Heart left ventricle (tissue), 13 donors: ENCODE measurements at regions not wholly inside any gene's neighbourhood (a gene's known extent, or its start where the extent isn't known, plus 50 kb on each side); places are given as distances from the start of the nearest gene placed in this dataset.

Source experiments
- POLR2A ChIP-seq, 2 donors: fragments of 450-650 bp; IDR thresholded peaks; one replicate each; pipeline ENCODE4 v1.6.1; 2017; ENCODE audit warnings: antibody characterized with exemption in 2 of 2, mild to moderate bottlenecking in 2 of 2, moderate library complexity in 2 of 2
- TF ChIP-seq, protein P1 (sequence below), 12 donors: fragments of 200-600 bp; sonication (generic) in 4 of 12; IDR thresholded peaks; one replicate each; pipeline versions ENCODE4 v1.5.0 to v1.8.0; 2018 to 2022; ENCODE audit warnings: antibody characterized with exemption in 12 of 12, mild to moderate bottlenecking in 5 of 12
- donor health status: ischemic (EF 13 %, LVEDD 7.1; RV severe dilation, severe dysfunction).
- donor health status: DM: no; HTN: yes; CAD: no.
- donor health status: DM: no; HTN: no; CAD: no.
- donor health status: ischemic (EF 25% LVEDD 6.9; RV normal size, moderate dysfunction).
- donor health status: ischemic (EF 25% LVEDD 5.7; RV mildly dilated, moderate dysfunction).
- donor health status: ischemic (EF 35%, LVEDD 5.7; RV mildly dilated, moderate dysfunction).
- donor health status: nonischemic (EF 11% LVEDD 7.7; RV severe dilation, severe dysfunction).
- donor health status: DM: yes; HTN: yes; CAD: no.
- donor health status: PGD.
- donor health status: ischemic (EF 29% LVEDD 5.4; RV normal size, mild dysfunction).
- donor health status: nonischemic (EF 23%, LVEDD 6.1; RV moderate dilation, normal function).

DNA sequence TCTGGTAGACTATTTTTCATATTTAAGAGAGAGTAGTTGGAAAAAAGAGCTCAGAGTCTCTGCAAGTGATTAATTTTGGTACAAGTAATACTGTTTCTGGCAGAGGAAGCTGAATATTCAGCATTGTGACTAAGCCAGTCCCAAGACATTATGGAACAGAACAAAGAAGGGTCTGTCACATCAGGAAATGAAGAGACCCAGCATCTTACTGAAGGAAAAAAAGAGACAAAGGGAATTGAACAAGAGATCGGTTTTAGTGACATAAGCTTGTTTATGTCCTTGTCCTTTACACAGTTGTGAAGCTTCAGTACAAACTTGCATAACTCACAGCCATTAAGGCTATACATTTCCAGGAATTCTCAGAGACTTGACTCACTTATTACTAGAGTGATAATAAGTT is 568.5 kb upstream of the SLC8A1 start:
- no peak for TF ChIP-seq POLR2A (IDR thresholded peaks at IDR 0.05)
- TF ChIP-seq, protein P1, sequence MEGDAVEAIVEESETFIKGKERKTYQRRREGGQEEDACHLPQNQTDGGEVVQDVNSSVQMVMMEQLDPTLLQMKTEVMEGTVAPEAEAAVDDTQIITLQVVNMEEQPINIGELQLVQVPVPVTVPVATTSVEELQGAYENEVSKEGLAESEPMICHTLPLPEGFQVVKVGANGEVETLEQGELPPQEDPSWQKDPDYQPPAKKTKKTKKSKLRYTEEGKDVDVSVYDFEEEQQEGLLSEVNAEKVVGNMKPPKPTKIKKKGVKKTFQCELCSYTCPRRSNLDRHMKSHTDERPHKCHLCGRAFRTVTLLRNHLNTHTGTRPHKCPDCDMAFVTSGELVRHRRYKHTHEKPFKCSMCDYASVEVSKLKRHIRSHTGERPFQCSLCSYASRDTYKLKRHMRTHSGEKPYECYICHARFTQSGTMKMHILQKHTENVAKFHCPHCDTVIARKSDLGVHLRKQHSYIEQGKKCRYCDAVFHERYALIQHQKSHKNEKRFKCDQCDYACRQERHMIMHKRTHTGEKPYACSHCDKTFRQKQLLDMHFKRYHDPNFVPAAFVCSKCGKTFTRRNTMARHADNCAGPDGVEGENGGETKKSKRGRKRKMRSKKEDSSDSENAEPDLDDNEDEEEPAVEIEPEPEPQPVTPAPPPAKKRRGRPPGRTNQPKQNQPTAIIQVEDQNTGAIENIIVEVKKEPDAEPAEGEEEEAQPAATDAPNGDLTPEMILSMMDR (IDR thresholded peaks at IDR 0.05) = no peak
